Ishikawa (cell line): ENCODE measurements at regions not wholly inside any gene's neighbourhood (a gene's known extent, or its start where the extent isn't known, plus 50 kb on each side); places are given as distances from the start of the nearest gene placed in this dataset.

Experiments used
- CREB1 ChIP-seq: IDR thresholded peaks from 2 replicates; pipeline ENCODE4 v1.6.1; 2012; ENCODE audit warnings: low read depth
- EGR1 ChIP-seq: IDR thresholded peaks from 2 replicates; pipeline ENCODE4 v1.6.1; 2012
- MAX ChIP-seq: IDR thresholded peaks from 2 replicates; pipeline ENCODE4 v1.6.1; 2012
- NFIC ChIP-seq: IDR thresholded peaks from 2 replicates; pipeline ENCODE4 v1.6.1; 2012
- REST ChIP-seq: IDR thresholded peaks from 2 replicates; pipeline ENCODE4 v1.6.1; 2012; ENCODE audit warnings: low read depth, mild to moderate bottlenecking
- TAF1 ChIP-seq: IDR thresholded peaks from 2 replicates; pipeline ENCODE4 v1.6.1; 2012; ENCODE audit warnings: low read depth, mild to moderate bottlenecking
- ZBTB7A ChIP-seq: IDR thresholded peaks from 2 replicates; pipeline ENCODE4 v1.6.1; 2012; ENCODE audit warnings: low read depth

GRCh38 chr1:37233606-37234005, 199.3 kb upstream of the GRIK3 start:
- no peak for TF ChIP-seq ZBTB7A
- no peak for TF ChIP-seq REST
- no peak for TF ChIP-seq MAX
- no peak for TF ChIP-seq TAF1
- no peak for TF ChIP-seq NFIC
- TF ChIP-seq EGR1: no peak
- no peak for TF ChIP-seq CREB1
